Retinal pigment epithelial cell (primary cell): ENCODE measurements at regions not wholly inside any gene's neighbourhood (a gene's known extent, or its start where the extent isn't known, plus 50 kb on each side); places are given as distances from the start of the nearest gene placed in this dataset.
A peak's percentile ranks its signal among the peaks of the same experiment; 100 is the strongest.

Experiments
- DNase-seq: peaks from one replicate; pipeline ENCODE4 v3.0.0-alpha.2; 2010; ENCODE audit warnings: low read depth
- H3K4me3 ChIP-seq: 2 replicates; pipeline ENCODE4 v1.5.1; 2011; ENCODE audit warnings: mild to moderate bottlenecking, low read length, control low read depth, moderate library complexity
- CTCF ChIP-seq: conservative IDR thresholded peaks from 2 replicates; pipeline ENCODE4 v1.5.1; 2011; ENCODE audit warnings: low read depth, low read length, control low read depth, inconsistent platforms

- no peak for TF ChIP-seq CTCF
- no peak for DNase-seq
- H3K4me3 ChIP-seq: no peak overlapping the region
Measured at GRCh38 chr13:78102741-78103140, 184.1 kb upstream of the EDNRB start.

GRCh38 chr13:78102121-78102677 lies 183.6 kb upstream of the EDNRB start:
- peak; percentile 33 for DNase-seq
- H3K4me3 ChIP-seq: no peak overlapping the region
- TF ChIP-seq CTCF: no peak

GRCh38 chr13:78100486-78100885 lies 181.9 kb upstream of the EDNRB start:
- no peak overlapping the region for H3K4me3 ChIP-seq
- TF ChIP-seq CTCF: no peak
- DNase-seq: no peak

GRCh38 chr13:78098249-78098648 lies 179.6 kb upstream of the EDNRB start:
- no peak overlapping the region for H3K4me3 ChIP-seq
- TF ChIP-seq CTCF: no peak

GRCh38 chr13:78096221-78096620 lies 177.6 kb upstream of the EDNRB start:
- DNase-seq: no peak
- TF ChIP-seq CTCF: no peak
- H3K4me3 ChIP-seq: no peak overlapping the region

More at GRCh38 chr13:78098249-78098648, 179.6 kb upstream of the EDNRB start:
- DNase-seq: no peak

GRCh38 chr13:78087966-78088678 lies 169.5 kb upstream of the EDNRB start:
- DNase-seq: no peak
- H3K4me3 ChIP-seq: no peak overlapping the region
- no peak for TF ChIP-seq CTCF
